ENCODE measurements at regions not wholly inside any gene's neighbourhood (a gene's known extent, or its start where the extent isn't known, plus 50 kb on each side); places are given as distances from the start of the nearest gene placed in this dataset.

GRCh38 chrX:39039890-39040289 lies 238.6 kb downstream of the MID1IP1 start:
- 89% methylated on average over 1 of the region's 1 CpG; no CpG with 5 or more reads in 1 of the 2 donors for WGBS, 2 donors (ENCODE audit: low coverage in 1 of 2)
- no peak overlapping the region for H3K4me3 ChIP-seq
- H3K9me3 ChIP-seq = no peaks in the 10 kb centered on the region
- H3K27me3 ChIP-seq = no peaks in the 10 kb centered on the region
- in situ Hi-C loops (cut with MboI; ENCODE audit: low pct_ligation_motif_present in 1 of 4, low pct_unique_long_range_greater_than_20kb in 1 of 4, low sequenced_read_pairs in 3 of 4) = no loop called here
- no peak overlapping the region for H3K27ac ChIP-seq
- no peaks in the 10 kb centered on the region for H3K4me1 ChIP-seq
- no peak for DNase-seq
- H3K36me3 ChIP-seq = no peaks in the 10 kb centered on the region
- TF ChIP-seq CTCF (IDR thresholded peaks at IDR 0.05) = no peak
- no peak for TF ChIP-seq POLR2AphosphoS5 (IDR thresholded peaks at IDR 0.05)
- TF ChIP-seq POLR2A (IDR thresholded peaks at IDR 0.05) = no peak
- no peak for TF ChIP-seq EP300 (IDR thresholded peaks at IDR 0.05; ENCODE audit: low read depth)
- intact Hi-C loops (cut with DNase I; ENCODE audit: low total_unique reads) = no loop called here

- Histone ChIP-seq H3K9me3 (no peaks in the 10 kb centered on the region), H3K27me3 (no peaks in the 10 kb centered on the region), H3K36me3 (no peaks in the 10 kb centered on the region), H3K4me3 (no peak overlapping the region), H3K27ac (no peak overlapping the region), H3K4me1 (no peaks in the 10 kb centered on the region)
- TF ChIP-seq POLR2AphosphoS5 (IDR thresholded peaks at IDR 0.05) (no peak), EP300 (IDR thresholded peaks at IDR 0.05; ENCODE audit: low read depth) (no peak), CTCF (IDR thresholded peaks at IDR 0.05) (no peak), POLR2A (IDR thresholded peaks at IDR 0.05) (no peak)
- 65 to 100% methylated on average over 1 to 2 of the region's 2 CpGs for WGBS, 2 donors (ENCODE audit: low coverage in 1 of 2)
- in situ Hi-C loops (cut with MboI; ENCODE audit: low pct_ligation_motif_present in 1 of 4, low pct_unique_long_range_greater_than_20kb in 1 of 4, low sequenced_read_pairs in 3 of 4) (no loop called here), intact Hi-C loops (cut with DNase I; ENCODE audit: low total_unique reads) (no loop called here)
- no peak for DNase-seq
Observed at GRCh38 chrX:39043838-39044550, 242.7 kb downstream of the MID1IP1 start.

GRCh38 chrX:39047174-39047573 lies 245.9 kb downstream of the MID1IP1 start:
- intact Hi-C loops (cut with DNase I; ENCODE audit: low total_unique reads) (no loop called here), in situ Hi-C loops (cut with MboI; ENCODE audit: low pct_ligation_motif_present in 1 of 4, low pct_unique_long_range_greater_than_20kb in 1 of 4, low sequenced_read_pairs in 3 of 4) (no loop called here)
- no peak overlapping the region for H3K27ac ChIP-seq
- DNase-seq = no peak
- no peaks in the 10 kb centered on the region for H3K27me3 ChIP-seq
- no peaks in the 10 kb centered on the region for H3K9me3 ChIP-seq
- WGBS, 2 donors (ENCODE audit: low coverage in 1 of 2) = 69% methylated on average over 2 of the region's 2 CpGs; no CpG with 5 or more reads in 1 of the 2 donors
- TF ChIP-seq CTCF (IDR thresholded peaks at IDR 0.05) (no peak), EP300 (IDR thresholded peaks at IDR 0.05; ENCODE audit: low read depth) (no peak), POLR2AphosphoS5 (IDR thresholded peaks at IDR 0.05) (no peak), POLR2A (IDR thresholded peaks at IDR 0.05) (no peak)
- no peak overlapping the region for H3K4me3 ChIP-seq
- H3K4me1 ChIP-seq = no peaks in the 10 kb centered on the region
- no peaks in the 10 kb centered on the region for H3K36me3 ChIP-seq

GRCh38 chrX:39049975-39050374 lies 248.7 kb downstream of the MID1IP1 start:
- no peaks in the 10 kb centered on the region for H3K9me3 ChIP-seq
- WGBS, 2 donors (ENCODE audit: low coverage in 1 of 2) = 69% methylated on average over 2 of the region's 2 CpGs; no CpG with 5 or more reads in 1 of the 2 donors
- H3K4me3 ChIP-seq = no peak overlapping the region
- TF ChIP-seq CTCF (IDR thresholded peaks at IDR 0.05) (no peak), POLR2A (IDR thresholded peaks at IDR 0.05) (no peak), EP300 (IDR thresholded peaks at IDR 0.05; ENCODE audit: low read depth) (no peak), POLR2AphosphoS5 (IDR thresholded peaks at IDR 0.05) (no peak)
- intact Hi-C loops (cut with DNase I; ENCODE audit: low total_unique reads) = no loop called here
- no peak overlapping the region for H3K27ac ChIP-seq
- no peaks in the 10 kb centered on the region for H3K36me3 ChIP-seq
- no peak for DNase-seq
- no peaks in the 10 kb centered on the region for H3K4me1 ChIP-seq
- in situ Hi-C loops (cut with MboI; ENCODE audit: low pct_ligation_motif_present in 1 of 4, low pct_unique_long_range_greater_than_20kb in 1 of 4, low sequenced_read_pairs in 3 of 4) = no loop called here
- H3K27me3 ChIP-seq = no peaks in the 10 kb centered on the region

All from transverse colon (tissue), 4 donors.